ENCODE measurements at regions not wholly inside any gene's neighbourhood (a gene's known extent, or its start where the extent isn't known, plus 50 kb on each side); places are given as distances from the start of the nearest gene placed in this dataset.

DNA sequence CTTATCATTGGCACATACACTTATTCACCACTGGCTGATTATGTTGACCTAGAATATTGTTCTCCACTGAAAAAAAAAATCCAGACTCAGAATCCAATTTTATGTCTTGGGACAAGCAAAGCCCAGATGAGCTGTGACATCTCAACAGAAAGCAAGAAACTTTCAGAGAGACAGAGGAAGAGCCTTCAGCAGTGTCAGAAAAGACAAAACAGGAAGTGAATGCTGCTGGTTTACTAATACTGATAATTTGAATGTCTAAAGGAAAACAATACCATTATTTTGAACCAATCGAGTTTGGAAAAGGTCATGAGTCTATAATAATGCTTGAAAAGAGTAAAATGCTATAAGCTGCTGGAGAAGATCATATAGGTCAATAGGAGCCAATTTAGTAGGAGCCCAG lies 179.8 kb upstream of the RIMS1 start:
- TF ChIP-seq, protein P1, sequence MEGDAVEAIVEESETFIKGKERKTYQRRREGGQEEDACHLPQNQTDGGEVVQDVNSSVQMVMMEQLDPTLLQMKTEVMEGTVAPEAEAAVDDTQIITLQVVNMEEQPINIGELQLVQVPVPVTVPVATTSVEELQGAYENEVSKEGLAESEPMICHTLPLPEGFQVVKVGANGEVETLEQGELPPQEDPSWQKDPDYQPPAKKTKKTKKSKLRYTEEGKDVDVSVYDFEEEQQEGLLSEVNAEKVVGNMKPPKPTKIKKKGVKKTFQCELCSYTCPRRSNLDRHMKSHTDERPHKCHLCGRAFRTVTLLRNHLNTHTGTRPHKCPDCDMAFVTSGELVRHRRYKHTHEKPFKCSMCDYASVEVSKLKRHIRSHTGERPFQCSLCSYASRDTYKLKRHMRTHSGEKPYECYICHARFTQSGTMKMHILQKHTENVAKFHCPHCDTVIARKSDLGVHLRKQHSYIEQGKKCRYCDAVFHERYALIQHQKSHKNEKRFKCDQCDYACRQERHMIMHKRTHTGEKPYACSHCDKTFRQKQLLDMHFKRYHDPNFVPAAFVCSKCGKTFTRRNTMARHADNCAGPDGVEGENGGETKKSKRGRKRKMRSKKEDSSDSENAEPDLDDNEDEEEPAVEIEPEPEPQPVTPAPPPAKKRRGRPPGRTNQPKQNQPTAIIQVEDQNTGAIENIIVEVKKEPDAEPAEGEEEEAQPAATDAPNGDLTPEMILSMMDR (IDR thresholded peaks at IDR 0.05; ENCODE audit: low read length), result no peak
- no peak for TF ChIP-seq EZH2 (optimal IDR thresholded peaks at IDR 0.05; ENCODE audit: low read depth, low read length)
- no peak for TF ChIP-seq EZH2phosphoT487 (IDR thresholded peaks at IDR 0.05; ENCODE audit: low read length)

Data from MM.1S (cell line).